NCI-H524 (cell line): ENCODE measurements at regions not wholly inside any gene's neighbourhood (a gene's known extent, or its start where the extent isn't known, plus 50 kb on each side); places are given as distances from the start of the nearest gene placed in this dataset.
"Not testable (repeated sequence)": the region's sequence is repeated elsewhere in the genome, so short reads cannot be mapped to it uniquely, and the experiment has no call there.

Experiments used
- DNase-seq, 2 experiments: peaks; one replicate each; lab custom pipeline; 2025; lab: John Stamatoyannopoulos, UW

DNA sequence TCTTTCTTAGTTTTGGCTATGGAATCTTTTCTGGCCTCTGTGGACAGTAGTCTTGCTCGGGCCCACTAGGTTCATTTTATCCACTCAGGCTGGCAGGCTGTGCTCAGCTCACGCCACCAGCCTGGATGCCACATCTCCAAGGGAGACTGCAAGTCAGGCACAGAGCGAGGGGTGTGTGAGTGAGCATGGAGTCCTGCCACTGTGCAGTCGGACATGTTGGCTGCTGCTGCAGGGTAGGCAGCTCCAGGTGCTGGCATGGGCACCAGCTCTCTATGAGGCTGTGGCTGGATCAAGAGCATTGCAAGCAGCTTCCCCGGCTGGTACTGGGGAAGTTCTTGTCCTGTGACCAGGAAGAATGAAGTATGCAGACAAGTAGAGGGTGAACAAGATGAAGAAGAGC, 158.9 kb downstream of the PCTP start:
- DNase-seq = no peak

DNA sequence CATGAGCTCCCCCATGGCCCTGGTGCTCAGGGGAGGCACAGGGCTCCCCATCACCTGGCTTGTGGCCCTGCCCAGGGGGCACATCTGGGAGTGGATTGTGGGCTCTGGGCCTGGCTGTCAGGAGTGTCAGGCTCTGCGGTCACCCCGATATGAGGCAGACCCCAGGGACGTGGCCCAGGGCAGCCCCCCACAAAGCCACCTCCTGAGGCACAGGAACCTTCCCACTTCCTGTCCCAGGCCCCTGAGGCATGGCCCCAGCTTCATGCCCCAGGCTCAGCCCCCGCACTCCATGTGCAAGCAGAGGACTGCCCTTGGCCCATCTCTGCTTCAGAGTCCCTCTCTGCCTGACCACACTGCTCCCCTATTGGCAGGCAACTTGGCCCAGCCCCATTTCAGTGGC, 160.3 kb downstream of the PCTP start:
- DNase-seq = no peak

DNA sequence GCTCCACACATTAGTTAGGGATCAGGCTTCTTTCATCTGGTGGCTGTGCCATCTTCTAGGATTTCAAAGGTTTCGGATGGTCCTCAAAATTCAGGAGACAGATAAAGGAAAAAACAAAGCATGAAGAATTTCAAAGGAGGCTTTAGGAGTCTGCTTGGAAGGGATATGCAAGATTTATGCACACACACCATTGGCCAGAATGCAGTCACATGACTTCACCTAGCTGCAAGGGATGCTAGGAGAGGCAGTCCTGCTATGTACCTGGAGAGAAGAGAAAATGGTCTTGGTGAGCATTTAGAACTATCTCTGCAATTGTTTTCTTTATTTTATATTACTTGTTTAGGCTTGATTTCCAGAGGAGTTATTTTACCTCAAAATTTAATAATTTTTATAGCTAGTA, 174.6 kb downstream of the PCTP start:
- DNase-seq = no peak

DNA sequence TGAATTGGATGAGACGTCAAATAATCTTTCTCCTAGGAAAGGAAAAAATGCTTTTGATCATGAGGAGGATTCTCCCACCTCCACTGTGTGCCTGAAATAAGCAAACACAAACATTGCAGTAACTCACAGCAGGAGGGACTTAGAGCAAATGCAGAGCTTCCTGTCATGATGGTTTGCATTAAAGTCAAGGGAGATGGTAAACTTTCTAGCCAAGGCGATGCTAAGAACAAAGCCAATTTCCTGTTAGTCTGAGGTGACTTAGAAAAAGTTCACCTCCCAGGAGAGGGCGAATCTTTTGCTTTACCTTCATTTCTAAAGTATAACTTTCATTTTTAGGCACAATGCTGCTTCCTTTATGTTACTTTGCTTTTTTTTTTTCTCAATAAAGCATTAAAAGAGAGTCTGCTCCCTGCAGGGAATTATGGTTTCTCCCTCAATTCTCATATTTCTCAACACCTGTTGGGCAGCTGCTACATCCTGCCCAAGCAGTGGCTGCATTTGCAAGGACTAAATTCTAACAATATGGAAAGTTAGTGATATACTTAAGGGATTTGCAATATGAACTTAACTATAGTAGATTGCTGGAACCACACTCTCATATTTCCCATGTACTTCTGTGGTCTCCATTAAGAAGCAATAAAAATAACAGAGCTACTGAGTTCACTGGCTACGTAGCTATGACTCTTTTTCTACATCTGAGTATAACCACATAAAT, 175.6 kb downstream of the PCTP start:
- DNase-seq = peak; percentile 23 to 87

DNA sequence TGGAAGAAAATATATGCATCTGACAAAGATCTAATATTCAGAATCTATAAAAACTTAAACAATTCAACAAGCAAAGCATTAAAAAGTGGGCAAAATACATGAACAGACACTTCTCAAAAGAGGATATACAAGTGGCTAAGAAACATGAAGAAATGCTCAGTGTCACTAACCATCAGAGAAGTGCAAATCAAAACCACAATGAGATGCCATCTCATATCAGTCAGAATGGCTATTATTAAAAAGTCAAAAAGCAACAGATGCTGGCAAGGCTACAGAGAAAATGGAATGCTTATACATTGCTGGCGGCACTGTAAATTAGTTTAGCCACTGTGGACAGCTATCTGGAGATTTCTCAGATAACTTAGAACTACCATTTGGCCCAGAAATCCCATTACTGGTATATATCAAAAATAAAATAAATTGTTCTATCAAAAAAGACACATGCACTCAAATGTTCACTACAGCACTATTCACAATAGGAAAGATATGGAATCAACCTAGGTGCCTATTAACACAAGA, 179.5 kb downstream of the PCTP start:
- DNase-seq = no peak

DNA sequence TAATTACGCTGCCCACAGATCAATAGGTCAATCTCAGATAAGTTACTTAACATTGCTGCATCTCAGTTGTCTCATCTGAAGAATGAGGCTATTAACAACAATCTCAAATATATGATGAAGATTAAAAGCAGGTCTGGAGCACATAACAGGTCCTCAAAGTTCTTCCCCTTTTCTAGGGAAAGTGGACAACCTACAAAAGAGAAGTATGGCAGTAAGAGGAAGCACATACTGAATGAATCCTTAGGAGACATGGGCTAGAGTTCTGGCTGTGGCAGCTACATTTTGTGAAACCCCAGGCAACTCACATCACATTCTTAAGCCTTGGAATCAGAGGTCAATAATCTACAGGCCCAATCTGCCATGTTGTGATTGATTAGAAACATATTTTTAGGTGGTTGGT, 180.6 kb downstream of the PCTP start:
- no peak for DNase-seq

DNA sequence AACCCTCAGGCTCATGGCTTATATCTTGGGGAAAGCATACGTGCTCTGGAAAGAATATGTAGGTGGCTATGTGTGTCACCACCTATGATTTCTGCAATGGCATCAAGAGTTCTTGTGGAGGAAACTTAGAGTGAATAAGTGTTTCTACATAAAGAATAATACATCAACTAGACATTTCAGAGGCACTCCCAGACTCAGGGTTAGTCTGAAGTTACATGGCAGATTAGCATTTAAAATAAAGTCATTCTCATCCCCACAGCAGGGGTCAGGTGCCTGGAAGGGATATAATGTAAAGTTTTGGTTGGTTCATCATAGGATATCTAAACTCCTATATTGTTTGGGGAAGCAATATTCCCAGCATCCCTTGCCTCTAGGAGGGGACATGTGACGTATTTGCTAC, 182.1 kb downstream of the PCTP start:
- DNase-seq = no peak

- peak in 1 of 2 experiments; percentile 58 for DNase-seq
These were observed 188.4 kb downstream of the PCTP start for GRCh38 chr17:55939181-55939810.

DNA sequence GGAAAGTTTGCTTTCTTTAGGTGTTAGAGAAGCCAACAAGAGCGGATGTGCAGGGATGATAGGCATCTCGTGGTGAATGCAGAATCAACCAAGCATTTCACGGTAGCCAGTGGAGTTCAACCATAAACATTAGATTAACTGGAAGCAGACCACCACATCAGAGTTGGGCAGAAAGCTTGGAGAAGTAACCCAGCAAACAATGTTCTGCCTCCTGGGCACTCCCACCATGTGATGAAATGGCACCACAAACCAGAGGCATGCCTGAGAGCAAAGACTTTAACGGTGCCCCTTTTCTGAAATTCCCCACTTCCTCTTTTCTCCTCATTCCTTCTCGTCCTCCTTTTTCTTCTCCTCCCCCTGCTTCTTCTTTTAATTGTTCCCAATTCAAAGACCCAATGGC, 193.5 kb upstream of the ANKFN1 start:
- DNase-seq = no peak

DNA sequence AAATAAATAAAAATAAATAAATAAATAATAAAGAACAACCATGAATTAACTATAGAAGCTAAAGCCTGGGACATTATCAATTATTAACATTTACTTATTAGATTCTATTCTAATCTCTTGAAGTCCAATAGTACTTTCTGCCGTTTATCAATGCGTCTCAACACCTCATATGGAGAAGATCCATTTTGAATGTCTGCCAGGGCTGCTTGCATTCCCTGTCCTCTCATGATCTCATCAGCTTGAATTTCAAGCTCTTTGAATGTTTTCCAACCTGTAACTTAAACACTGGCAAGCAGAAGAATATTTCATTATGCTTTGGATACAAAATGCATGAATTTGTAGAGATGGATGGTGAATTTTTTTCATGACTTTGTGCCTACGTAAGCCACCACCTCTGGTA, 191.9 kb upstream of the ANKFN1 start:
- DNase-seq = no peak

DNA sequence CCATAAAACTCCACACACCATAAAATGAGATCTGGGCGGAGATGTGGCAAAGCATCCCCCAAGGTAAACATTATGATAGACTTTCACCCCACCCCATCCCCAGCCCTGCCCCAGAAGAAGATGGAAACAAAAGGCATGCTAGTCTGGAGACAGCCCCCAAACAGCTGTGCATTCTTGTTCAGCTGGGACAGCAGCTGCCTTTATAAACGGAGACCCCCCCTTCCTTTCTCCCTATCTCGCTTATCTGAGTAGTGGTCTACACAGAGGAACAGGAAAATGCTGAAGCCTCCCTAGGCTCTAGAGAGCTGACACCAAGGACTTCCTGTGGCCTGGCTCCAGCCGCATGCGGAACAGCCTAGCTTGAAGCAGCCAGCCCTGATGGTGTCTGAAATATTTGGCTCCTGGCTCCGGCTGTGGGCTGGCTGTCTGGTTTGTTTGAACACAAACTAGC, 190.3 kb upstream of the ANKFN1 start:
- DNase-seq = no peak

GRCh38 chr17:55964191-55964590, 189.1 kb upstream of the ANKFN1 start:
- DNase-seq = no peak

- peak in 1 of 2 experiments; percentile 8 for DNase-seq
These were observed 188.2 kb upstream of the ANKFN1 start for GRCh38 chr17:55965051-55965450.

- DNase-seq = peak in 1 of 2 experiments; percentile 16
These were observed 183.5 kb upstream of the ANKFN1 start for GRCh38 chr17:55969562-55970324.

GRCh38 chr17:55978578-55978977, 174.7 kb upstream of the ANKFN1 start:
- no peak for DNase-seq

DNA sequence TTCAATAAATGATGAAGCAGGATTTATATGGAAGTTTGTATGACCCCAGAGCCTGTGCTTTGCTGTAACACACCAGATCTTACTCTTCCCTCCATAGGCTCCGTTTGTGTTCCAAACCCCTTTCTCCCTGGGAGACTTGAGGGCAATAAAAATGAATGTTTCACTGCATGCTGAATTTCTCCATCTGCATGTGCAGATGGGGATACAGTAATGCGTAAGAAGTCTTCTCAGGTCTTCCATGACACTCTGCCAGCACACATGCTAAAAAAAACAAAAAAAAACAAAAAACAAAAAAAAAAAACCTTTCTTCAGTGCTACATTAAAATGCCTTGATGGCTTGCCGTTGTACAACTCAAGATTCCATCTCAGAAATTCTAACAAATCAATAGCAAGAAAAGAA, 170.2 kb upstream of the ANKFN1 start:
- peak in 1 of 2 experiments; percentile 6 for DNase-seq

GRCh38 chr17:55986817-55987216, 166.5 kb upstream of the ANKFN1 start:
- DNase-seq = no peak

DNA sequence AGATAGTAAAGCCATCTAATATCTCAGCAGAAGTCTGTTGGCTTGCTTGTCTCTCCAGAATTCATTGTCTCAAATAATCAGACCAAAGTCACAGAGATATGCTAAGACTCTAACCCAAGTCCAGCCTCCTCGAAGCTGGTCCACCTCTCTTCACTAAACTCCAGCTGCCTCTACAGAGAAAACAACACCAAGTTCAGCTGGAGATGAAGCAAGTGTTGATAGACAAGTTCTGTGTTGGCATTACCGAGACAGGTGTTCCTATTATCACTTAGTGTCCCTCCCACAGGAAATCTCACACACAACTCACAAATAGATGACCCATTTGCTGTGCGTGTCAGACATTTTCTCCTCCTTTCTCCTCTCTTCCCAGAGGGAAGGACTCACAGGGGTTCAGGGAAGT, 164.4 kb upstream of the ANKFN1 start:
- DNase-seq = no peak

- DNase-seq = peak in 1 of 2 experiments; percentile 48
These were observed 162.8 kb upstream of the ANKFN1 start for GRCh38 chr17:55990332-55991006.

GRCh38 chr17:55996826-55997225, 156.4 kb upstream of the ANKFN1 start:
- DNase-seq = peak; percentile 14 to 39

DNA sequence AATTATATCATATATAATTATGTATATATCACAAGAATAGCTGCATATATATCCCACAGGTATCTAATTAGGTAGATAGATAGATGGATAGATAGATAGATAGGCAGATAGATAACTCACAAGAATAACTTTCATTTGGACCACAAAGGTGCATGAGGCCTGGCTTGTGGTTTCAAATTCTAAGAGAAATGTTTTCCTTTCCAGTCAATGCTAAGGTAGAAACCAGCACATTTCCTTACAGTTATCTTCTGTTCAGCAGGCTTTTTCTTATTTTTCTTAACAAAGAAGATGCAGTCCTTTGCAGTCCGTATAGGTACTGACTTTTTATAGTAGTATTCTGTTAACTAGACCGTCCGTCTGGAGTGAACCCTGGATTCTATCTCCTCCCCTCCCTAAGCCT, 152.9 kb upstream of the ANKFN1 start:
- DNase-seq = no peak

GRCh38 chr17:56002656-56003055, 150.6 kb upstream of the ANKFN1 start:
- not testable (repeated sequence) for DNase-seq
